Neural crest cell (in vitro differentiated cells): ENCODE measurements at regions not wholly inside any gene's neighbourhood (a gene's known extent, or its start where the extent isn't known, plus 50 kb on each side); places are given as distances from the start of the nearest gene placed in this dataset.

Experiments
- DNase-seq: peaks from one replicate; pipeline ENCODE4 v3.0.0; 2021; ENCODE audit warnings: low read depth, mixed read lengths, low spot score
- H3K27ac Mint-ChIP-seq: one replicate; pipeline ENCODE4 v1.8.0; 2021; ENCODE audit warnings: mild to moderate bottlenecking, mixed read lengths; ENCODE audit not compliant: unreplicated experiment
- H3K27me3 Mint-ChIP-seq: 2 replicates; pipeline ENCODE4 v1.8.0; 2021; ENCODE audit warnings: low read depth, mild to moderate bottlenecking, mixed read lengths
- H3K36me3 Mint-ChIP-seq: 2 replicates; pipeline ENCODE4 v1.8.0; 2021; ENCODE audit warnings: low read depth, mild to moderate bottlenecking, mixed read lengths
- H3K4me1 Mint-ChIP-seq: 2 replicates; pipeline ENCODE4 v1.8.0; 2021; ENCODE audit warnings: mixed read lengths
- H3K4me3 Mint-ChIP-seq: one replicate; pipeline ENCODE4 v1.8.0; 2021; ENCODE audit warnings: mild to moderate bottlenecking, mixed read lengths
- H3K9me3 Mint-ChIP-seq: 2 replicates; pipeline ENCODE4 v1.8.0; 2021; ENCODE audit warnings: mixed read lengths
- TF ChIP-seq, protein P1 (sequence below): fragments of 200-600 bp; sonication (generic); conservative IDR thresholded peaks from 2 replicates; pipeline ENCODE4 v1.5.0; 2021; ENCODE audit warnings: antibody characterized with exemption, mild to moderate bottlenecking

DNA sequence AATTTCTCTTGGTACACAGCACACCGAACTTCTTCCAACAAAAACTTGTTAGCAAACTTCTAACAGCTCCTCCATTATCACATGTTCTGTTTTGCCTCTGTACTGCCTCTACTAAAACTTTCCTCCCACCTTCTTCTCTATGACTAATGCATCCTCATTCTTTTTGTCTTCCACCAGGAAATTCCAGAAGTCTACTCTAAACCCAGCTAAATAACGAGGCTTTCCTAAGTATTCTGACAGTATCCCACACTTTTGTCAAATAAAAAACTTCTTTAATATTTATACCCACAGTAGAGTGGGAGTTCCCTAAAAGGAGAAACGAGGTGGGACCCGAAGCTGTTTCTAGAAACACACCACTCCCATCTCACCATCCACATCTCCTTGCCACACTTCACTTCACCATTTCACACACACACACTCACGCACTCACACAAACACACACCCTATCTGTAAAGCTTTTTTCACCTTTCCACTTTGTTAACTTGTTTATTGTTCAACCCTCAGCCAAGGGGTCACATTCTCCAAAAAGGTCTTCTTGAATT is 280.3 kb downstream of the ARAP2 start:
- no peak for DNase-seq
- peaks cover 4% of the 10 kb centered on the region for H3K9me3 Mint-ChIP-seq
- no peaks in the 10 kb centered on the region for H3K36me3 Mint-ChIP-seq
- no peak overlapping the region for H3K27ac Mint-ChIP-seq
- TF ChIP-seq, protein P1, sequence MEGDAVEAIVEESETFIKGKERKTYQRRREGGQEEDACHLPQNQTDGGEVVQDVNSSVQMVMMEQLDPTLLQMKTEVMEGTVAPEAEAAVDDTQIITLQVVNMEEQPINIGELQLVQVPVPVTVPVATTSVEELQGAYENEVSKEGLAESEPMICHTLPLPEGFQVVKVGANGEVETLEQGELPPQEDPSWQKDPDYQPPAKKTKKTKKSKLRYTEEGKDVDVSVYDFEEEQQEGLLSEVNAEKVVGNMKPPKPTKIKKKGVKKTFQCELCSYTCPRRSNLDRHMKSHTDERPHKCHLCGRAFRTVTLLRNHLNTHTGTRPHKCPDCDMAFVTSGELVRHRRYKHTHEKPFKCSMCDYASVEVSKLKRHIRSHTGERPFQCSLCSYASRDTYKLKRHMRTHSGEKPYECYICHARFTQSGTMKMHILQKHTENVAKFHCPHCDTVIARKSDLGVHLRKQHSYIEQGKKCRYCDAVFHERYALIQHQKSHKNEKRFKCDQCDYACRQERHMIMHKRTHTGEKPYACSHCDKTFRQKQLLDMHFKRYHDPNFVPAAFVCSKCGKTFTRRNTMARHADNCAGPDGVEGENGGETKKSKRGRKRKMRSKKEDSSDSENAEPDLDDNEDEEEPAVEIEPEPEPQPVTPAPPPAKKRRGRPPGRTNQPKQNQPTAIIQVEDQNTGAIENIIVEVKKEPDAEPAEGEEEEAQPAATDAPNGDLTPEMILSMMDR: no peak
- peaks cover 4% of the 10 kb centered on the region for H3K4me1 Mint-ChIP-seq
- no peak overlapping the region for H3K4me3 Mint-ChIP-seq
- no peaks in the 10 kb centered on the region for H3K27me3 Mint-ChIP-seq

DNA sequence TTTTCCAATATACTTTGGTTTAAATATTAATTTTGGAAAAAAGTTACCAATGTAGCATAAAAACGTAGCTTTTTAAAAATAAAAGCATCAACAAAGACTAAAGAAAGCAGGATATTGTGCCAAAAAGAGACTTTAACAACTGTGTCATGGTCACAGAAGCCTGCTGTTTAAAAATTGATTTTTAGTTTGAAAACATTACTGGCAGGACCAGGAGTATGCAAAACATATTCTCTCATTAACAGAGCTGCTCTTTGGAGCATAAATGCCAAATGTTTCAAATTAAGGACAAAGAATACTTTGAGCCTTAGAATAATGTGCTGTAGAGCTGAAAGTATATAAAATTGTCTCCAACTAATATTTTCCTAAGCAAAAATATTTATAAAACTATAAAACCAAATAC is 279.0 kb downstream of the ARAP2 start:
- Mint-ChIP-seq H3K27me3 (no peaks in the 10 kb centered on the region), H3K4me3 (no peak overlapping the region), H3K27ac (no peak overlapping the region), H3K36me3 (no peaks in the 10 kb centered on the region), H3K9me3 (peaks cover 4% of the 10 kb centered on the region), H3K4me1 (peaks cover 4% of the 10 kb centered on the region)
- TF ChIP-seq, protein P1: no peak
- no peak for DNase-seq

DNA sequence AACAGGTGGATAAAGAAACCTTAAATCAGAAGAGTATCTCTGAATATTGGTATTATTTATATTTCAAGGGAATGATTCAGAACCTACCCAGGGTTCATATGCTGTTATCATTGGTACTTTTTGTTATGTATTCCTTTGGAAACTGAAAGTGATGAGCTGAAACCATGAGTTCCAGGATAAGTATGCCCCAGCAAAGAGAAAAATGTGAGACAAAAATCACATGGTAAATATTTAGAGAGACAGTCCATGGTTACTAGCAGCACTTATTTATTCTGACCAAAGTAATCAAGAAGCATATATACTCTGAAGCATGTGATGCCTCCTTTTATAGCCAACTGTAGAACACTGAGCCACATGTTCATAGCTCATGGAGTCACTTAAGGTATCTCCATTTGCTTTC is 277.7 kb downstream of the ARAP2 start:
- Mint-ChIP-seq H3K36me3 (no peaks in the 10 kb centered on the region), H3K4me3 (no peak overlapping the region), H3K27ac (no peak overlapping the region)

DNA sequence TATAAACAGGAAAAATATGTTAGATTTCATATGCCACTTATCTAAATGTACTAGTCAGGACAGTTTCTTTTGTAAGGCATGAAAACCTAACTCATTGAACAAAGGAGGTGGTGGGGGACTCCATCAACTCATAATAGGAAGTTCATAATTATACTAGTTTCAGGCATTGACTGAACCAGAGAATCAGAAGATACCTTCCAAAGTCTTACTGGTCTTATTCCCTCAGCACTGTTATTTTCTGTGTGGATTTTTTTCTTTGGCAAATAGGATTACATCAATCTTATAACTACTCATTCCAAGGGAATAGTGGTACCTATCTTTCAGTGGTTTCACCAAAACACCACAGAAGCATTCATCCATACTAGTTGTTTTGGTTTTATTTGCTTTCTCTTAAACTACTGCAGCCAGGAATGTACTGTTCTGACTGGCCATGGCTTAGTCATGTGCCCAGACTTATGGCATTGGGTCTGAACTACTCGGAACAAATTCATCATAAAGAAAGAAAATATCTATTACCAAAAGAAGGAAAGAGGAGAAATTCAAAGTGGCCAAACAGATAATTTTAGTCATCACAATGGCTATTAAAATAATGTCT is 273.9 kb downstream of the ARAP2 start:
- no peaks in the 10 kb centered on the region for H3K36me3 Mint-ChIP-seq
- TF ChIP-seq, protein P1: no peak
- peaks cover 5% of the 10 kb centered on the region for H3K27me3 Mint-ChIP-seq
- no peak overlapping the region for H3K4me3 Mint-ChIP-seq
- no peaks in the 10 kb centered on the region for H3K4me1 Mint-ChIP-seq
- no peaks in the 10 kb centered on the region for H3K9me3 Mint-ChIP-seq
- H3K27ac Mint-ChIP-seq: no peak overlapping the region
- DNase-seq: no peak

More for the DNA sequence above, 277.7 kb downstream of the ARAP2 start:
- H3K27me3 Mint-ChIP-seq: no peaks in the 10 kb centered on the region
- no peak for DNase-seq
- H3K9me3 Mint-ChIP-seq: peaks cover 4% of the 10 kb centered on the region
- H3K4me1 Mint-ChIP-seq: peaks cover 4% of the 10 kb centered on the region
- TF ChIP-seq, protein P1: no peak

DNA sequence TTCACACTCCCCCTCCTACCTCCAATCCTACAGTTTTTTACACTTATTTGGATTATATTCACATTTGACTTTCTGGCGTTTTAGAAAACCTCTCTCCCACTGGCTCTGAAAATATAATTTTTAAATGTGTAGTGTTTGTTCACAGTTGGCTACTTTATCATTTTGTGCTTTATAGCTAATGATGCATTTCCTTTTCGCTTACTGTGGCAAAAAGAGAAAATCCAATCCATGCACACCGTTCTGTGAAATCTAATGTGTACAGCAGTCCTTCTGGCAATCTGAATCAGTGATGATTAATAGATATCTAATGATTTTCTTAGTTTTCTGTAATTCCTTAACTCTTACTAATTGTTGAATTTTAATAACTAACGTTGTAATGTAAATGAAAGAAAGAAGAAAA is 271.5 kb downstream of the ARAP2 start:
- Mint-ChIP-seq H3K9me3 (no peaks in the 10 kb centered on the region), H3K4me3 (no peak overlapping the region), H3K36me3 (no peaks in the 10 kb centered on the region), H3K27ac (no peak overlapping the region), H3K27me3 (peaks cover 5% of the 10 kb centered on the region), H3K4me1 (no peaks in the 10 kb centered on the region)
- DNase-seq: no peak
- TF ChIP-seq, protein P1: no peak
